Effector memory CD8-positive, alpha-beta T cell (primary cell): ENCODE measurements at regions not wholly inside any gene's neighbourhood (a gene's known extent, or its start where the extent isn't known, plus 50 kb on each side); places are given as distances from the start of the nearest gene placed in this dataset.

Source experiments
- ATAC-seq: fragments of 150-1000 bp; cut with Tn5 transposase; replicated peaks from 2 replicates; pipeline ENCODE4 v1.10.0; 2021; ENCODE audit warnings: mild to moderate bottlenecking, moderate library complexity
- DNase-seq, 3 experiments: peaks; one replicate each; pipeline ENCODE4 v3.0.0; 2021
- H3K27ac Mint-ChIP-seq, 2 donors: one replicate each; pipeline ENCODE4 v1.8.0; 2022; ENCODE audit warnings: mild to moderate bottlenecking in 2 of 2, mixed read lengths in 2 of 2, moderate library complexity in 2 of 2
- H3K27me3 Mint-ChIP-seq, 2 donors: one replicate each; pipeline ENCODE4 v1.8.0; 2022; ENCODE audit warnings: mixed read lengths in 2 of 2
- H3K36me3 Mint-ChIP-seq: one replicate; pipeline ENCODE4 v1.8.0; 2022; ENCODE audit warnings: mild to moderate bottlenecking, moderate library complexity, mixed read lengths; ENCODE audit not compliant: insufficient read depth
- H3K4me1 Mint-ChIP-seq, 2 donors: one replicate each; pipeline ENCODE4 v1.8.0; 2022; ENCODE audit warnings: low read depth in 2 of 2, mixed read lengths in 2 of 2
- H3K4me3 Mint-ChIP-seq, 2 donors: one replicate each; pipeline ENCODE4 v1.8.0; 2022; ENCODE audit warnings: mild to moderate bottlenecking in 2 of 2, mixed read lengths in 2 of 2, moderate library complexity in 2 of 2
- H3K9me3 Mint-ChIP-seq, 2 donors: one replicate each; pipeline ENCODE4 v1.8.0; 2022; ENCODE audit warnings: mixed read lengths in 2 of 2

- no peak overlapping the region for H3K4me3 Mint-ChIP-seq
- DNase-seq (no peak), ATAC-seq (no peak)
- H3K36me3 Mint-ChIP-seq: no peaks in the 10 kb centered on the region
- no peaks in the 10 kb centered on the region for H3K27me3 Mint-ChIP-seq
- H3K27ac Mint-ChIP-seq: no peak overlapping the region
- H3K9me3 Mint-ChIP-seq: peaks cover 8 to 10% of the 10 kb centered on the region in 2 donors
- no peaks in the 10 kb centered on the region for H3K4me1 Mint-ChIP-seq
These were observed 562.7 kb downstream of the TUSC7 start for GRCh38 chr3:117272274-117272673.

- DNase-seq: no peak
- H3K27ac Mint-ChIP-seq: no peak overlapping the region
- H3K27me3 Mint-ChIP-seq: no peaks in the 10 kb centered on the region
- H3K36me3 Mint-ChIP-seq: no peaks in the 10 kb centered on the region
- H3K4me1 Mint-ChIP-seq: no peaks in the 10 kb centered on the region
- peaks cover 8 to 12% of the 10 kb centered on the region in 2 donors for H3K9me3 Mint-ChIP-seq
- ATAC-seq: no peak
- H3K4me3 Mint-ChIP-seq: no peak overlapping the region
These were observed 563.4 kb downstream of the TUSC7 start for GRCh38 chr3:117272876-117273523.

GRCh38 chr3:117277816-117278215 is 568.2 kb downstream of the TUSC7 start:
- Mint-ChIP-seq H3K4me1 (no peaks in the 10 kb centered on the region), H3K36me3 (no peaks in the 10 kb centered on the region), H3K27me3 (no peaks in the 10 kb centered on the region), H3K9me3 (peaks cover 8 to 16% of the 10 kb centered on the region in 2 donors), H3K4me3 (no peak overlapping the region), H3K27ac (no peak overlapping the region)
- DNase-seq (no peak), ATAC-seq (no peak)

GRCh38 chr3:117278424-117279190 is 569.0 kb downstream of the TUSC7 start:
- H3K4me1 Mint-ChIP-seq: no peaks in the 10 kb centered on the region
- no peak for DNase-seq
- H3K27me3 Mint-ChIP-seq: no peaks in the 10 kb centered on the region
- ATAC-seq: no peak
- peaks cover 8 to 13% of the 10 kb centered on the region in 2 donors for H3K9me3 Mint-ChIP-seq
- no peak overlapping the region for H3K4me3 Mint-ChIP-seq
- H3K27ac Mint-ChIP-seq: no peak overlapping the region
- H3K36me3 Mint-ChIP-seq: no peaks in the 10 kb centered on the region

- Mint-ChIP-seq H3K9me3 (peaks cover 6 to 11% of the 10 kb centered on the region in 2 donors), H3K27ac (no peak overlapping the region), H3K27me3 (no peaks in the 10 kb centered on the region), H3K36me3 (no peaks in the 10 kb centered on the region), H3K4me3 (no peak overlapping the region), H3K4me1 (no peaks in the 10 kb centered on the region)
- no peak for ATAC-seq
- DNase-seq: no peak
These were observed 571.8 kb downstream of the TUSC7 start for GRCh38 chr3:117281371-117281770.

- Mint-ChIP-seq H3K27me3 (no peaks in the 10 kb centered on the region), H3K27ac (no peak overlapping the region), H3K9me3 (peaks cover 4 to 8% of the 10 kb centered on the region in 2 donors), H3K36me3 (no peaks in the 10 kb centered on the region), H3K4me1 (no peaks in the 10 kb centered on the region), H3K4me3 (no peak overlapping the region)
- ATAC-seq (no peak), DNase-seq (no peak)
These were observed 573.0 kb downstream of the TUSC7 start for GRCh38 chr3:117282566-117282965.

- Mint-ChIP-seq H3K4me3 (no peak overlapping the region), H3K9me3 (peaks cover 8 to 16% of the 10 kb centered on the region in 2 donors), H3K36me3 (no peaks in the 10 kb centered on the region), H3K27ac (no peak overlapping the region), H3K4me1 (no peaks in the 10 kb centered on the region), H3K27me3 (no peaks in the 10 kb centered on the region)
- no peak for DNase-seq
- ATAC-seq: no peak
These were observed 576.2 kb downstream of the TUSC7 start for GRCh38 chr3:117285737-117286136.

- Mint-ChIP-seq H3K27me3 (no peaks in the 10 kb centered on the region), H3K4me3 (no peak overlapping the region), H3K27ac (no peak overlapping the region), H3K9me3 (peaks cover 8 to 16% of the 10 kb centered on the region in 2 donors), H3K36me3 (no peaks in the 10 kb centered on the region), H3K4me1 (no peaks in the 10 kb centered on the region)
- DNase-seq (no peak), ATAC-seq (no peak)
These were observed 576.9 kb downstream of the TUSC7 start for GRCh38 chr3:117286488-117286887.

- Mint-ChIP-seq H3K36me3 (no peaks in the 10 kb centered on the region), H3K4me1 (no peaks in the 10 kb centered on the region), H3K27ac (no peak overlapping the region), H3K9me3 (peaks cover 5 to 17% of the 10 kb centered on the region in 2 donors), H3K27me3 (no peaks in the 10 kb centered on the region), H3K4me3 (no peak overlapping the region)
- DNase-seq (no peak), ATAC-seq (no peak)
These were observed 578.0 kb downstream of the TUSC7 start for GRCh38 chr3:117287602-117288001.

- Mint-ChIP-seq H3K4me1 (no peaks in the 10 kb centered on the region), H3K27me3 (no peaks in the 10 kb centered on the region), H3K4me3 (no peak overlapping the region), H3K36me3 (no peaks in the 10 kb centered on the region), H3K9me3 (peaks cover 5 to 24% of the 10 kb centered on the region in 2 donors), H3K27ac (no peak overlapping the region)
- ATAC-seq: no peak
- DNase-seq: no peak
These were observed 581.9 kb downstream of the TUSC7 start for GRCh38 chr3:117291476-117291875.

- DNase-seq (no peak), ATAC-seq (no peak)
- no peak overlapping the region for H3K4me3 Mint-ChIP-seq
- peaks cover 6 to 33% of the 10 kb centered on the region in 2 donors for H3K9me3 Mint-ChIP-seq
- H3K27me3 Mint-ChIP-seq: no peaks in the 10 kb centered on the region
- H3K27ac Mint-ChIP-seq: no peak overlapping the region
- H3K36me3 Mint-ChIP-seq: no peaks in the 10 kb centered on the region
- H3K4me1 Mint-ChIP-seq: no peaks in the 10 kb centered on the region
These were observed 587.5 kb downstream of the TUSC7 start for GRCh38 chr3:117297065-117297464.

- DNase-seq (no peak), ATAC-seq (no peak)
- Mint-ChIP-seq H3K4me3 (no peak overlapping the region), H3K27ac (no peak overlapping the region), H3K36me3 (no peaks in the 10 kb centered on the region), H3K4me1 (no peaks in the 10 kb centered on the region), H3K27me3 (no peaks in the 10 kb centered on the region), H3K9me3 (peaks cover 6 to 33% of the 10 kb centered on the region in 2 donors)
These were observed 588.0 kb downstream of the TUSC7 start for GRCh38 chr3:117297541-117297940.

GRCh38 chr3:117298273-117298672 is 588.7 kb downstream of the TUSC7 start:
- no peak overlapping the region for H3K4me3 Mint-ChIP-seq
- no peaks in the 10 kb centered on the region for H3K36me3 Mint-ChIP-seq
- DNase-seq (no peak), ATAC-seq (no peak)
- no peak overlapping the region for H3K27ac Mint-ChIP-seq
- no peaks in the 10 kb centered on the region for H3K27me3 Mint-ChIP-seq
- H3K9me3 Mint-ChIP-seq: peaks cover 6 to 25% of the 10 kb centered on the region in 2 donors
- no peaks in the 10 kb centered on the region for H3K4me1 Mint-ChIP-seq

- Mint-ChIP-seq H3K27me3 (no peaks in the 10 kb centered on the region), H3K4me3 (no peak overlapping the region), H3K9me3 (peaks cover 7 to 21% of the 10 kb centered on the region in 2 donors), H3K27ac (no peak overlapping the region), H3K4me1 (no peaks in the 10 kb centered on the region), H3K36me3 (no peaks in the 10 kb centered on the region)
- ATAC-seq (no peak), DNase-seq (no peak)
These were observed 592.8 kb downstream of the TUSC7 start for GRCh38 chr3:117302428-117302827.
